Posterior cingulate gyrus (tissue), 11 donors: ENCODE measurements at regions not wholly inside any gene's neighbourhood (a gene's known extent, or its start where the extent isn't known, plus 50 kb on each side); places are given as distances from the start of the nearest gene placed in this dataset.
"Not testable (repeated sequence)": the region's sequence is repeated elsewhere in the genome, so short reads cannot be mapped to it uniquely, and the experiment has no call there.

Experiments used
- DNase-seq, 10 donors: peaks; one replicate each; pipeline versions ENCODE4 v3.0.0 to v3.0.0-alpha.2; 2020 to 2021; ENCODE audit warnings: mixed read lengths in 3 of 10
- intact Hi-C: fragments of 100-400 bp; cut with DNase I; formaldehyde crosslinking; loops from one replicate; pipeline ENCODE4 v1.15.1; 2023

DNA sequence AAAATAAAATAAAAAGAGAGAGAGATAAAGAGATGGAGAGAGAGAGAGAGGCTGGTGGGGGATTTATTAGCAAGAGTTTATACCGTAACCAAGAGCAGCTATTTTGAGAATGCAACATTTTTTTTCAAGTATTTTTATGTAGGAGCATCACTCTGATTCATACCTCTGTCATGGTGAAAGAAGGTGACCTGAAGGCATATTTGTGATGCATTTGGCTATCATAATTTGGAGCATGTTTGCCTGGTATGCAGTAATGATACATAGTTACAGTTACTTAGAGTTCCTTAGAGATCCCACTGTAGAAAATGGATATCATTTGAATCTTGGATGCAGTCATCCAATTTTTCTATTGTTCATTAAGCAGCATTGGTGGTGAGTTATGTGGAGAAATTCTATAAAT lies 1472.4 kb downstream of the SI start:
- intact Hi-C loops: no loop called here

DNA sequence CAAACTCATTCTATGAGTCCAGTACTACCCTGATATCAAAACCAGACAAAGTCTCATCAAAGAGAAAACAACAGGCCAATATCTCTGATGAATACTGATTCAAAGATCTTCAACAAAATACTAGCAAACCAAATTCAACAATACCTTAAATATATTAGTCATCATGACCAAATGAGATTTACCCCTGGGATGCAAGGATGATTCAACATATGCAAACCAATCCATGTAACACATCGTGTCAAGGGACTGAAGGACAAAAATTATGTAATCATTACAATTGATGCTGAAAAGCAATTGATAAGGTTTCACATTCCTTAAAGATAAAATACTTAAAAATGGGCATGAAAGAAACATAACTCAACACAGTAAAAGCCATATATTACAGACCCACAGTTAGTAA lies 1476.9 kb downstream of the SI start:
- DNase-seq: no peak
- intact Hi-C loops: no loop called here

More for the DNA sequence above, 1472.4 kb downstream of the SI start:
- DNase-seq: no peak

DNA sequence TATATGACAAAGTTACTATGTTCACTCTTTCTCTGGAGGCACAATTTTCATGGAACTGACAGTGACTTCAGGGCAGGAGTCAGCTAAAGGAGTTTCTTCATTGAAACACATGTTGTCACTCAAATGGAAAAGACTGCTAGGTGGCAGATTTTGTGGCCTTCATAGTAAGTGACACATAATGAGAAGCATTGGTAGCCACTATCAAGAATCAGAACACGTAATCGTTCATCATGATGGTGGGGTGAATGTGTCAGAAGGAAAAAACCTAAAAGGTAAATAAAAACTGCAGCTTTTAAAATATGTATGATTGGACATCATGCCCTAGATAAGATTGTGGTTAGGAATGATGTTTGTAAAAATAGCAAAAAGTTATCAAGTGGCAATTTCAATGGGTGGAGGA lies 1491.0 kb downstream of the SI start:
- intact Hi-C loops: no loop called here
- DNase-seq: no peak

DNA sequence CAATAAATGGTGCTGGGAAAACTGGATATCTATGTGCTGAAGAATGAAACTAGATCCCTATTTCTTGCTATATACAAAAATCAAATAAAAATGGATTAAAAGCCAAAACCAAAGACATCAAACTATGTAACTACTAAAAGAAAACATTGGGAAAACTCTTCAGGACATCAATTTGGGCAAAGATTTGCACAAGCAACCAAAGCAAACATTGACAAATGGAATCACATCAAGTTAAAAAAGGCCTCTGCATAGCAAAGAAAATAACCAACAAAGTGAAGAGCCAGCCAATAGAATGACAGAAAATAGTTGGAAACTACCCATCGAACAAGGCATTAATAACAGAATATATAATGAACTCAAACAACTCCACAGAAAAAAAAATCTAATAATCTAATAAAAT lies 1495.3 kb downstream of the SI start:
- no peak for DNase-seq
- intact Hi-C loops: no loop called here

DNA sequence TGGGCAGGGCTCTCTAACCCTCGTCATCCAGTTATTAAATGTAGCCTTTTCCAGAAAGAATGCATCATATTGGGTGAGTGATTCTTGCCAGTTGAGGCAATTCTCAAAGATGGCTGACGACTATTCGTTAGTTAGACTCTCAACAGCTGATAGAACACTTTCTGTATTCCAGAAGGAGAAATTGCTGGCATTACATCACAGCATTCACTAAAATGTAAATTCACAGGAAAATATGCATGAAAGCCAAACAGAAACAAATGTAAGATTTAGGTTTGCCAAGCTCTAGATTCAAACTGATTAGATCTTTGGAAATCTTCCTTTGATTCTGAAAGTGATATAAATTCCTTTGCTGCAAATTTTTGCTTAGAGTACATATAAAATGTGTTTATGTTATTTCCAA lies 1501.0 kb downstream of the SI start:
- DNase-seq: no peak
- intact Hi-C loops: no loop called here

DNA sequence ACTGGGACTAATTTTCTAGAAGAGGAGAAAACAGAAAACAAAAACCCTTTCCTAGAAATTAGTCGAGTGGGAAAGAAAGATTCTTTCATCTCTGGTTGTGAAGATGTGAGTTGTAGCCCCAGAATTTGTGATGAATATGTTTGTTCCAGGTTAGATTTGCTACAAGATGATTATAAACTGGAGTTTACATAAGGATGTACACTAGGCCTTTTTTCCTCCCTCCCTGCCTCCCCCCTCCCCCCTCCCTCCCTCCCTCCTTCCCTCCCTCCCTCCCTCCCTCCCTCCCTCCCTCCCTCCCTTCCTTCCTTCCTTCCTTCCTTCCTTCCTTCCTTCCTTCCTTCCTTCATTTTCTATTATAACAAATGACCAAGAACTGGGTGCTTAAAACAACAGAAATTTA lies 1502.0 kb downstream of the SI start:
- intact Hi-C loops: no loop called here
- no peak for DNase-seq

DNA sequence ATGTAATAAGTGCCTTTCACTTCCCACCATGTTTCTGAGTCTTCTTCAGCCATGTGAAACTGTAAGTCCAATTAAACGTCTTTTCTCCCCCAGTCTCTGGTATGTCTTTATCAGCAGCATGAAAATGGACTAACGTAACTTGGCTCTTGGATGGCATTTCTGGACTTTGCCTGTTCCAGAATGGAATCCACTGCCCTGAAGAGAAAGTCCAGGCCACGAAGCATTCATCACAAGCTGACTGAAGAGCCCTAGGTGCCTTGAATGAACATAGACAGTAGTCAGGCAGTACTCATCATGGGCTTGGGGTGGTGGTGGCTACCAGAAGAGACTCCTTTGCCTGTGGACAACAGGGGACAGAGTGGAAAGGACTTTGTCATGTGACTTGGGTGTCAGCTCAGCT lies 1505.0 kb downstream of the SI start:
- no peak for DNase-seq
- intact Hi-C loops: no loop called here

DNA sequence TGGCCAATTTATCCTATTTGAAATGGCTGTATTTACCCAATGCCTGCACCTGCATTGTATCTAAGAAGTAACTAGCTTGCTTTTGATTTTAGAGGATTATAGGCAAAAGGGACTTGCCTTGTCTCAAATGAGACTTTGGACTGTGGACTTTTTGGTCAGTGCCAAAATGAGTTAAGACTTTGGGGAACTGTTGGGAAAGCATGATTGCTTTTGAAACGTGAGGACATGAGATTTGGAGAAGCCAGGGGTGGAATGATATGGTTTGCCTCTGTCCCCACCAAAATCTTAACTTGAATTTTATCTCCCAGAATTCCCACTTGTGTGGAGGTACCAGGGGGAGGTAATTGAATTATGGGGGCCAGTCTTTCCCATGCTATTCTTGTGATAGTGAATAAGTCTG lies 1505.4 kb downstream of the SI start:
- intact Hi-C loops: no loop called here

DNA sequence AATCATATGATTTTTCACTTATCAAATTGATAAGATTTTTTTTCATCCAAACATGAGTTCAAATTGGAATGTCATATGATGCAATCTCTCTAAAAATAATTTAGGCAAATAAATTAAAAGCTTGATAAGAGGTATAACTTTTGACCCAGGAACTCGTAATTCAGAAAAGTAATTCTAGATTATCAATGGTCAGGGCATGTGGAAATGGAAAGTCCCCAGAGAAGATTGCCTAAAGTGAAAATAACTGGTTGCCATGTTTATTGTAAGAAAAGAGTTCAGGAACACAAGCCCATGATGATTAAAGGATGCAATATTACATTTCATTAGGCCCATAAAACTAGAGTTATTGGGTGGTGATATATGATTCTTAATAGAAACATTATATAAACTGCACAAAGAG lies 1514.8 kb downstream of the SI start:
- DNase-seq: no peak
- intact Hi-C loops: no loop called here

More for the DNA sequence above, 1505.4 kb downstream of the SI start:
- no peak for DNase-seq

DNA sequence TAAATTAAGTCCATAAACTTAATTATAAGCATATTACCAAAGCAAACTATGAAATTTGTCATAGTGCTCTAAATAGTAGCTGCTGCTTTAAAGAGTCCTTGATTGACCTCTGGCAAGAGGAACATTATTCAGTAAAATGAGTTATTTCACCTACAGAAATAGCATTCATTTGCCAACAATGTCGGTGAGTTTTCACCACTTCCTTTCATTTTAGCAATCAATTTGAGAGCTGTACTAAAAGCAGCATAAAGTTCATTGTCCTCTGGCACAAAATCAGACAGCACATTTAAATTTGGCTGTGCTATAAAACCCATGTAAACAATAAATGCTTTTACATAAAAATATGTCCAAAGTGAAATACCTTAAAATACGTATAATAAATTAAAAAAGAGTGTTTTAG lies 1515.7 kb downstream of the SI start:
- no peak for DNase-seq
- intact Hi-C loops: no loop called here

DNA sequence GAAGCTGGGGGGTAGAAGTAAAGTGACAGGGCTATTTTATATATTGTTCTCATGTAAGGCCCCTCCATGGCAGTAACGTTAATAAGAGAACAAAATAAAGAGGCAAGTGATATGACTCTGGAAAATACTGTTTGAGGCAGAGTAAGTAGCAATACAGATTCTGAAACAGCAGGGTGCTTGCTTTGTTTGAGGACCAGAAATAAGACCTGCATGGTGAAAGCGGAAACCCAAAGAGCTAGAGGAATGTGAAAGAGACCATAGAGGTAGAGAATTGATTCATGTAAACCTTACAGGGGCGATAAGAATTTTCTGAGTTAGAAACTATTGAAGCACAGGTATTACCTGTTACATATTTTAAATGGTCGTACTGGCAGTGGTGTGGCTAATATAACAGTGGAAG lies 1517.1 kb downstream of the SI start:
- intact Hi-C loops: no loop called here
- DNase-seq: no peak

DNA sequence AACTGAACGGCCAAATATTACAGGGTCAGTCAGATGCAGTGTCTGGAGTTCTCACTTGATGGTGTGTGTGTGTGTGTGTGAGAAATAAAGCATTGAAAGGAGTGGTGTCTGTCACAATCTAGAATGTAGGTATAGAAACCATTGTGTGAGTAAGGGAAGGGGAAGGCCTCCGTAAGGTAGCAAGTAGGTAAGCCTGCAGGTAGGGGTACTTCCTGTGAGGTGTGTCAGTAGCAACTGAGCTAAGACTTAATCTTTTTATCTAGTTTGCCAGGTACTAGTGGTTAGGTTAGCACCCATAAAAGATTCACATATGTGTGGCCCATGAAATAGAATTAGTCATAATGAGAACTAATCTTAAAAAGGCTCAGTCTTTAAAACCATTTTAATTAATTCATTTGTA lies 1517.8 kb downstream of the SI start:
- intact Hi-C loops: no loop called here
- DNase-seq: no peak

DNA sequence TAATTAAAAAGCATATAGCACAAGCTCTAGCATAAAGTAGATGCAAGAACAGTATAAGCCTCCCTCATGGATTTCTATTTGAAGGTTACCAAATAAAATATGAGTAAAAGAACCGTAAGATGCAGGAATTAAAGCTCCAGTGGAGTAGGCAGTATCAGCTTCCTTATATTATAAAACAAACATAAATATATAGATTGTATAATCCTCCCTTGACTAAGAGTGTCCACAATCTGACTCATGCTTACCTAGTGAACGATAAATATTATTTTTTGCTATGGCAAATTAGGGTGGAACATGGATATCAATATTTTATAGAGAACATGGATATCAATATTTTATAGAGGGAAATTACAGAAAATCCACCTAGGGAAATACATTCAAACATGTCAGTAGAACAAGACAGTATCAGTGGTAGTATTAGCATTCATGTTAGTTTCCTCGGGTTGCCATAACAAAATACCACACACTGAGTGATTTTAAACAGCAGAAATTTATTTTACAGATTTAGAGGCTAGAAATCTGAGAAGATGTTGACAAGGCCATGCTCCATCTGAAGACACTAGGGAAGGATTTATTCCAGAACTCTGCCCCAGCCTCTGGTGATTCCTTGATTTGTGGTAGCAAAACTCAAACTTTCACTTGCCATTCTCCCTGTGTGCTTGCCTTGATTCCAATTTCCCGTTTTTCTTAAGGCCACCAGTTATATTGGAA lies 1521.3 kb downstream of the SI start:
- no peak for DNase-seq
- intact Hi-C loops: no loop called here

DNA sequence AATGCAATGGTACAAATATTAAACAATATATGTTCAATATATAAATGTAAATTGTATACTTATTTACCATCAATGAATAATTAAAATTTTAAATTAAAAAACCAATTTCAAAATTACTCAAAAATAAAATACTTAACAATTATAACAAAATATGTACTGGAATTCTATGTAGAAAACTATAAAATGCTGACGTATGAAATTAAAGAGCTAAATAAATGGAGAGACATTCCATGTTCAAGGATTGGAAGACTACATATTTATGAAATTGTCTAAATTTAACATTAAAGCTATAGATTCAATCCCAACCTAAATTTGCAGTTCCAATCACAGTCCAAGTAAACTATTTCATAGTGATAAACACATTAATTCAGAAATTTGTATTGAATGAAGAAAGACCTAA lies 1522.4 kb downstream of the SI start:
- no peak for DNase-seq
- intact Hi-C loops: no loop called here

DNA sequence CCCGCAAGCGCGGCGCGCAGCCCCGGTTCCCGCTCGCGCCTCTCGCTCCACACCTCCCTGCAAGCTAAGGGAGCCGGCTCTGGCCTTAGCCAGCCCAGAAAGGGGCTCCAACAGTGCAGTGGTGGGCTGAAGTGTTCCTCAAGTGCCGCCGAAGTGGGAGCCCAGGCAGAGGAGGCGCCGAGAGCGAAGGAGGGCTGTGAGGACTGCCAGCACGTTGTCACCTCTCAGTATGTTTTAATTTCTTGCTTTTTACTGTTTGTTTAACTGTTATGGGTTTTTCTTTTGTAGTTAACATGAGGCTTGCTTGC lies 1525.7 kb downstream of the SI start:
- intact Hi-C loops: no loop called here
- peak in 1 of 10 donors; percentile 78 for DNase-seq

DNA sequence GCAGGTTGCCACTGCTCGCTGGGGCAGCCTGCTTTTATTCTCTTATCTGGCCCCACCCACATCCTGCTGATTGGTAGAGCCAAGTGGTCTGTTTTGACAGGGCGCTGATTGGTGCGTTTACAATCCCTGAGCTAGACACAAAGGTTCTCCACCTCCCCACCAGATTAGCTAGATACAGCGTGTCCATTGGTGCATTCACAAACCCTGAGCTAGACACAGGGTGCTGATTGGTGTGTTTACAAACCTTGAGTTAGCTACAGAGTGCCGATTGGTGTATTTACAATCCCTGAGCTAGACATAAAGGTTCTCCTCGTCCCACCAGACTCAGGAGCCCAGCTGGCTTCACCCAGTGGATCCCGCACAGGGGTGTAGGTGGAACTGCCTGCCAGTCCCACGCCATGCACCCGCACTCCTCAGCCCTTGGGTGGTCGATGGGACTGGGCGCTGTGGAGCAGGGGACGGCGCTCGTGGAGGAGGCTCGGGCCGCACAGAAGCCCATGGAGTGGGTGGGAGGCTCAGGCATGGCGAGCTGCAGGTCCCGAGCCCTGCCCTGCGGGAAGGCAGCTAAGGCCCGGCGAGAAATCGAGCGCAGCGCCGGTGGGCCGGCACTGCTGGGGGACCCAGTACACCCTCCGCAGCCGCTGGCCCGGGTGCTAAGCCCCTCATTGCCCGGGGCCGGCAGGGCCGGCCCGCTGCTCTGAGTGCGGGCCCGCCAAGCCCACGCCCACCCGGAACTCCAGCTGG lies 1526.2 kb downstream of the SI start:
- intact Hi-C loops: not testable (repeated sequence)
- peak in 1 of 10 donors; percentile 66 for DNase-seq

DNA sequence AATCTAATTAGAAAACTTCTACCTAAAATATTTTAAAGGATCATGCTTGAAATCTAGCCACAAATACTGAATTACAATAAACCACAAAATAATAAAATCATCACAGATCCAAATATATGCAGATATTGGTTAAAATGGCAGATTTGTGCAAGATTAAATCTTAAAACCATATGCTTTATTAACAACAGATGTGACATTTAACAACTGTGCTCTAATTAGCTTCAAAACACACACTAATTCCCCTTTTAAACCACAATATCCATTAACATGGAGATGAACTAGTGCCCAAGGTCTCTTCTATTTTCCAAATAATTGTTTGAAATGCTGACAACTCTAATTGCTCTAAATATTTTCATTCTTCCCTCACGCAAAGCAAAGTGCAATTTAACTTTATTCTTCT lies 1530.3 kb downstream of the SI start:
- intact Hi-C loops: no loop called here
- no peak for DNase-seq

DNA sequence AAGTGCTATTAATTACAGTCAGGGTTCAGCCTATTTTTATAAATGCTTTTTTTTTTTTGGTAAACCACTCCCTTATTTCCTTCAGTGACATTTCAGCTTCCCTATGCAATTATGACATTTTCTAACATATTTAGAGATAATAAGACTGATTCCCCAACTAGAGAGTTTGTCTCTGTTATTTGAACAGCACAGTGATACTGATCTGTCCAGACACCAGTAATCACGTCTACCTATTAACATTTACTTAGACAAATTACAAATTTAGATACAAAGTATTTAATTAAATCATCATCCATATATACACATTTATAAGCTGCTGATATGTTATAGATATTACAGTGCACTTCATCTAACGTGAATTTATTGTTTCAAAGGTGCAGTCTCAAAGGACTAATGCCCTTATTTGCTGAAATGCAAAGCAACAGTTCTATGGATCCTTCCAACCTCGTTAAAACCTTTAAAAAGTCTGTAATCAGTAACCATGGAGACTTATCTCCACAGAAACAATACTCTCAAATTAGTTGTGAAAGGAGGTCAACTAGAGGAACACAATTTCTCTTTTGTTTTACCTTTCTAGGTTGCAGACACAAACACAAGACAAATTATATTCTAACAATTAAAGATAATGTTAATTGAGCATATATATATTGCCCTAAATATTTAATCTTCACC lies 1531.1 kb downstream of the SI start:
- intact Hi-C loops: no loop called here
- no peak for DNase-seq

DNA sequence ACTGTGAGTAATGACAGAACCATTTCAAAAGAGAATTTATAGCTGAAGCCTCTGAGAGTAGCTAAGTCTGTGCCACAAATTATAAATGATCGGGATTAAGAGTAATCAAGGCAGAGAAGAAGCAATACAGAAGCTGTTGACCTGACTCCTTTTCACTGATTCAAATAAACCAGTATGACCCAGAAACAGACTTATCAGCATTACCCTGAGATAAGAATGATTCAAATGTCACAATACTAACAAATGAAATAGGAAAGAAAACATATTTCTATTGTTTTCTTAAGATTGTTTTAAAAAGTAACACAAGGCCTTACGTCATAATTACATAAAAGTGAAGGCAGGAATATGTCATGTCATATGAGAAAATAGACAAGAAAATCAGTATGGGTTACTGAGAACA lies 1534.6 kb downstream of the SI start:
- intact Hi-C loops: no loop called here
- no peak for DNase-seq

DNA sequence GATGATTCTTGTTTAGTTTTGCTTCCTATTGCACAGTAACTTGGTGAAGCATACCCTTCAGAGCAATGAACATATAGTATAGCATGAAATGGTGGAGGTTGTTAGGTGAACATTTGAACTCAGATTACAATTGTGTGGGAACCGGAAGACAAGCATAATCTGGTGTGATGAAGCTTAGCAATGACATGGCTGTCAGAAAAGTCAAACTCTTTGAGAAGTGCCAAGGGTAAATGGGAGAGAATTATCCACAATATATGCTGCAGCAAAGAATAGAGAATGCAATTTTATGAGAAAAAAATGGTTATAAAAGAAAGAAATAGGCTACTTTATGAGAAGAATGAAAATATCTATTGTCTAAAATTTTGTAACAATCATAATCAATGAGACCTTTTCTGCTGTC lies 1536.7 kb downstream of the SI start:
- intact Hi-C loops: no loop called here
- DNase-seq: no peak

DNA sequence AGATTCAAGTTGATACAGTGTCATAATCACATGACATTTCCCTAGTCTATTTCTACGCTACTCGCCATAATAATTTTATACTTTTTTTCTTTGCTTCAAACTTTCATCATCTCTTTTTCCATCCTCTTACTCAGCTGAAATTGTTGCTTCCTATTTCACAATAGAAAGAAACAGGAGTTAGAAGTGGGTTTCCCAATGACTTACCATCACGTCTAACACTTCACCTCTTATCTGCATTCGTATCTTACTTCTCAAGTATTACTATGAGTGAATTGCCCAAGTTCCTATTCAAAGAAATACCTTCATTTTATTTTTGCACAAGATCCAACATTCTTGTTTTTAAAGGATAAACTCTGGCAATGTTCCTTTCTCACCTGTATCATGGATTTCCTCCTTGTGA lies 1539.9 kb downstream of the SI start:
- intact Hi-C loops: no loop called here
- DNase-seq: no peak

DNA sequence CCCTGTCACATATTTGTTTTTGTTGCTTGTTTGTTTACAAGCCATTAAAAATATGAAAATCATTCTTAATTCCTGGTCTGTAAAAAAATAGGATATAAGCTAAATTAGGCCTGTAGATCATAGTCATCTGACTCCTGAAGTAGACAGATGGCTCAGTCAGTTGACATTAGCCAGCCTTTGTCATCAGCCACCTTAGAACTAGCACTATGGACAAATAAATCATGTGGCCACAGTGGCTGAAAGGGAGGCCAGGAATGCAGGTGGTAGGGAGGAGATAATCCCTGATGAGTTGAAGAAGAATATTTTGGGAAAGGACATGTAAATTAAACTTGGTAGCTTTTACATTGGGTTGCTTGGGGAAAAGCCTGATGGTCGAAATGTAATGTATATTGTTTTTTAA lies 1544.9 kb downstream of the SI start:
- intact Hi-C loops: no loop called here
- DNase-seq: no peak
